ENCODE measurements at regions not wholly inside any gene's neighbourhood (a gene's known extent, or its start where the extent isn't known, plus 50 kb on each side); places are given as distances from the start of the nearest gene placed in this dataset.

DNA sequence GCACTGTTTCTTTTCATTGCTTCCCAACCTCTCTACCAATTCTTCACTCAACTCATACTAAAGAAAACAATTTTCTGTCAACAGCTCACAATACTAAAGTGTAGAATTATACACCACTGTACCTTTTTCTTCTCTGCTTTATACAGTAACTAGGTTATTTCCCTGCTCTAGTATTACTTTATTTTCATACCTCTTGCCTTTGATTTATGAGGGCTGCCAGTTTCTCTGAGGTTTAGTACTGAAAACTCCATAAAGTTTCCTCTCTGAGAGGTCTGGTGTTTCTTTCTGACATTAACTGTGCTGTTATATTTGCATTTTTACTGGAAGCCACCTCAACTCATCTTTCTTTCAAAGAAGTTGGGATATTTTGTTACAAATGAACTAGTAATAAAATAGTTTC is 63.0 kb upstream of the GRIP1 start:
- H3K4me3 ChIP-seq: no peak overlapping the region
- no peak for DNase-seq (ENCODE audit: low spot score)
- no peak overlapping the region for H3K27ac ChIP-seq
- TF ChIP-seq, protein P1, sequence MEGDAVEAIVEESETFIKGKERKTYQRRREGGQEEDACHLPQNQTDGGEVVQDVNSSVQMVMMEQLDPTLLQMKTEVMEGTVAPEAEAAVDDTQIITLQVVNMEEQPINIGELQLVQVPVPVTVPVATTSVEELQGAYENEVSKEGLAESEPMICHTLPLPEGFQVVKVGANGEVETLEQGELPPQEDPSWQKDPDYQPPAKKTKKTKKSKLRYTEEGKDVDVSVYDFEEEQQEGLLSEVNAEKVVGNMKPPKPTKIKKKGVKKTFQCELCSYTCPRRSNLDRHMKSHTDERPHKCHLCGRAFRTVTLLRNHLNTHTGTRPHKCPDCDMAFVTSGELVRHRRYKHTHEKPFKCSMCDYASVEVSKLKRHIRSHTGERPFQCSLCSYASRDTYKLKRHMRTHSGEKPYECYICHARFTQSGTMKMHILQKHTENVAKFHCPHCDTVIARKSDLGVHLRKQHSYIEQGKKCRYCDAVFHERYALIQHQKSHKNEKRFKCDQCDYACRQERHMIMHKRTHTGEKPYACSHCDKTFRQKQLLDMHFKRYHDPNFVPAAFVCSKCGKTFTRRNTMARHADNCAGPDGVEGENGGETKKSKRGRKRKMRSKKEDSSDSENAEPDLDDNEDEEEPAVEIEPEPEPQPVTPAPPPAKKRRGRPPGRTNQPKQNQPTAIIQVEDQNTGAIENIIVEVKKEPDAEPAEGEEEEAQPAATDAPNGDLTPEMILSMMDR (IDR thresholded peaks at IDR 0.05): no peak

DNA sequence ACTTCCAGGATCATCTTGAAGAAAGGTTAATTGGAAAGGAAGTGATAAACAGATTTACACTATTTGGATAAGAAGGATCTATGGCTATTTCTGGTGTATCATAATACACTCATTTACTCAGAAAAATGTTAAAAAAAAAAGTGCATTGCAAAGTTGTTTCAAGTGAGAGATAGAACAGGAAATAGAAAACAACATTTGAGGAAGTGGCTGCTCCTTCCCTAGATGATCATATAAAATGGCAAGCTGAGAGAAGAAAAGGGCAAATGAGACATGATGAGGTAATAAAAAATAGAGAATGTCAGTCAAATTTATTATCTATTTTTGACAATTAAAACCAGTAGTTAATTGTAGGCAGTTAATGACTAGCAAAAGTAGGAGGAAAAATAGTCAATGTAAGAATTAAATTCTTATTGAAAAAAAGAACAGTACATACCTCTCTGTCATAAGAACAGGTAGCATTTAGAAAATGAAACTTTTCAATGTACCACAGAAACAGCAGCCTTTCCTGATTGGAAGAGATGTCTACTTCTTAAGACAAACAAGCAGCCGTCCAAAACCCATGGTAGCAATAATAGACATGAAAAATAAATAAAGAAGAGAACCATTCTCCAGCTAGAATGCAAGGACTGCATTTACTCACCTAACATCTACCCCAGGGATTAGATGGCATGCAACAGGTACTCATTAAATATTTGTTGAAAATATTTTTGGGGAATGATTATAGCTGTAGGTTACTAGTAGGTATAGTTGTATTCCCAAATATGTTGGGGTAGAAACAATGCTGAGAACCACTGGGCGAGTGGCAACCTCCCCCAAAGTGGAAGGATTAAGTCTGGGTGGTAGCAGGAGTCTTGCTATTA is 63.9 kb upstream of the GRIP1 start:
- no peak overlapping the region for H3K4me3 ChIP-seq
- H3K27ac ChIP-seq: no peak overlapping the region
- no peak for DNase-seq (ENCODE audit: low spot score)
- TF ChIP-seq, protein P1 (IDR thresholded peaks at IDR 0.05): no peak

- DNase-seq (ENCODE audit: low spot score): no peak
- H3K4me3 ChIP-seq: no peak overlapping the region
- TF ChIP-seq, protein P1 (IDR thresholded peaks at IDR 0.05): no peak
- no peak overlapping the region for H3K27ac ChIP-seq
Observed at GRCh38 chr12:66744461-66744860, 65.6 kb upstream of the GRIP1 start.

DNA sequence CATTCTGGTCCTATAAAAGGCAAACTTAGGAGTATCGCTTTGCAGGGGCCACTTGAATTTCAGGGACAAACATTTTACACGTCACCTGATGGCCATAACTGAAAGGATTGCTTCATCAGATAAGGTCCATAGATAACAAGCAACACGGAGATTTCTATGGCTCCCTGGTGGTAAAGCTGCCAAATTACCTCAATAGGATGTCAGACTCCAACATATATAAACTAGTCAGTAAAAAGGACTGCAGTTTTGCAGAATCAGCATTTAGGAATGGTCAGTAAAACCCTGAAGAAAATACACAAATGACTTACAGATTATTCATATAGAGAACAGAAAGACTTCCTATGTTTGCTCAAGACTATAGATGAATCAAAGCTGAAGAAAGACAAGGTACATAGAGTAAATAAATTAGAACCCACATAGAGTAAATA is 66.1 kb upstream of the GRIP1 start:
- H3K27ac ChIP-seq: no peak overlapping the region
- DNase-seq (ENCODE audit: low spot score): no peak
- H3K4me3 ChIP-seq: no peak overlapping the region
- TF ChIP-seq, protein P1 (IDR thresholded peaks at IDR 0.05): no peak

GRCh38 chr12:66746489-66747201 is 67.8 kb upstream of the GRIP1 start:
- Histone ChIP-seq H3K27ac (no peak overlapping the region), H3K4me3 (no peak overlapping the region)
- TF ChIP-seq, protein P1 (IDR thresholded peaks at IDR 0.05): no peak
- DNase-seq (ENCODE audit: low spot score): no peak

GRCh38 chr12:66751432-66752113 is 72.7 kb upstream of the GRIP1 start:
- no peak overlapping the region for H3K27ac ChIP-seq
- TF ChIP-seq, protein P1 (IDR thresholded peaks at IDR 0.05): no peak
- H3K4me3 ChIP-seq: no peak overlapping the region
- DNase-seq (ENCODE audit: low spot score): no peak

Data from coronary artery (tissue), 2 donors.